ENCODE measurements at regions not wholly inside any gene's neighbourhood (a gene's known extent, or its start where the extent isn't known, plus 50 kb on each side); places are given as distances from the start of the nearest gene placed in this dataset.

DNA sequence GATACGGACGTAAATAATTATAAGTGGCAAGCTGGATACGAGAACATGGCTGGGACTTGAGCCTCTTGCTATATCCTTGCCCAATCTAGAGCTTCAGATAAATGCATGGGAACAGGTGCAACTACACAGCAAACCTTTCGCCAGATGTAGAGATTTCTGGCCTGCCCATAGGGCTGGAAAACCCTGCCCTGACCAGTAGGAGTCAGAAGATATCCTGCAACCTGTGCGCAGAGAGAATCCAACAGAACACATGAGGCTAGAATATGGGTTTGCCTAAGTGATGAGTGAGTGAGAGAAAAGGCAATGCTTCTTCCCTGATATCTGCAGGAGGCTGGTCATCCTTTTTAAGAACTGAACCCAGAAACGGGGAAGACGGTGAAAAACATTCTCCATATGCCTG, 805.3 kb upstream of the TENM3 start:
- H3K9me3 ChIP-seq (replicated peaks; ENCODE audit: control insufficient read depth, insufficient read depth, low read length), result no peaks in the 10 kb centered on the region
- H3K4me1 ChIP-seq (ENCODE audit: control insufficient read depth, insufficient read depth, low read length), result no peaks in the 10 kb centered on the region
- intact Hi-C loops (cut with micrococcal nuclease; ENCODE audit: unreplicated experiment), result no loop called here
- no peak overlapping the region for H3K4me3 ChIP-seq
- no peak overlapping the region for H3K4me2 ChIP-seq (ENCODE audit: control insufficient read depth, insufficient read depth)
- H3K79me2 ChIP-seq (ENCODE audit: control insufficient read depth, insufficient read depth, low read length), result no peaks in the 10 kb centered on the region
- H2AFZ ChIP-seq (ENCODE audit: control insufficient read depth, low read depth, low read length), result no peak overlapping the region
- POLR2A ChIA-PET, result no interaction called here
- no peak overlapping the region for H3K9ac ChIP-seq (ENCODE audit: control insufficient read depth, insufficient read depth, low read length)
- no peaks in the 10 kb centered on the region for H3K36me3 ChIP-seq (ENCODE audit: control insufficient read depth in 2 of 2, insufficient read depth in 2 of 2, low read length in 1 of 2)
- in situ Hi-C loops (cut with MboI), result no loop called here
- no TSS peak for BruUV-seq (replicated peaks)
- ATAC-seq (no peak), FAIRE-seq (no peak), DNase-seq (ENCODE audit: low read depth, low spot score) (no peak)
- TF ChIP-seq, protein P1, sequence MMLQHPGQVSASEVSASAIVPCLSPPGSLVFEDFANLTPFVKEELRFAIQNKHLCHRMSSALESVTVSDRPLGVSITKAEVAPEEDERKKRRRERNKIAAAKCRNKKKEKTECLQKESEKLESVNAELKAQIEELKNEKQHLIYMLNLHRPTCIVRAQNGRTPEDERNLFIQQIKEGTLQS (IDR thresholded peaks at IDR 0.05; ENCODE audit: borderline replicate concordance, extremely low read depth, low read depth, low read length), result no peak
- TF ChIP-seq IRF4 (IDR thresholded peaks at IDR 0.05; ENCODE audit: low read depth, low read length) (no peak), MYB (IDR thresholded peaks at IDR 0.05; ENCODE audit: borderline replicate concordance, low read depth, low read length) (no peak), MTA2 (IDR thresholded peaks at IDR 0.05; ENCODE audit: low read depth) (no peak), FOS (IDR thresholded peaks at IDR 0.05; ENCODE audit: borderline replicate concordance, extremely low read depth, insufficient read length) (no peak), NRF1 (conservative IDR thresholded peaks at IDR 0.05; ENCODE audit: low read depth, low read length) (no peak), NR2C2 (IDR thresholded peaks at IDR 0.05; ENCODE audit: borderline replicate concordance, control insufficient read depth, insufficient read length, low read depth) (no peak)
- SMC1A ChIA-PET (ENCODE audit: uncharacterized antibody, unreplicated experiment), result no interaction called here
- no peaks in the 10 kb centered on the region for H4K20me1 ChIP-seq (ENCODE audit: control insufficient read depth, insufficient read depth)
- RAD21 ChIA-PET (ENCODE audit: unreplicated experiment), result no interaction called here
- no peaks in the 10 kb centered on the region for H3K27me3 ChIP-seq (replicated peaks in 1 of 2; ENCODE audit: control insufficient read depth in 2 of 2, insufficient read depth in 2 of 2, low read length in 1 of 2)
- CTCF ChIA-PET, result no interaction called here
- 27% methylated on average over 7 of the region's 7 CpGs for WGBS (ENCODE audit: insufficient coverage, insufficient replicate concordance, low lambda C conversion rate, missing lambda C conversion rate)
- H3K27ac ChIP-seq (ENCODE audit: control insufficient read depth, insufficient read depth), result no peak overlapping the region

DNA sequence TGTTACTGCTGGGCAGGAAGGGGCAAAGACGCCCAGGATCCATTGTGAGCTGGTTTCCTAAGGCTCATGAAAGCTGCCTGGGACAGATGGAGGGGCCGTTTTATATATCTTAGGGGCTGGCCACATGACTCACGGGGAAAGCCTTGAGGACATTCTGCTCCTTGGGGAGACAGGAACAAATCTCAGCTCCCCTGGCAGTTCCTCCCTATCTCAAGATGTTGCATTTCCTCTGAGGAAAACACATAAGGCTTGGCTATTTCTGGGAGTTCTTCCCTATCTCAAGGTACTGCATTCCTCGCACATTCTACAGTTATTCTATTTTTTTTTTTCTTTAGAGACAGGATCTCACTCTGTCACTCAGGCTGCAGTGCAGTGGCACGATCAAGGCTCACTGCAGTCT, 804.6 kb upstream of the TENM3 start:
- intact Hi-C loops (cut with micrococcal nuclease; ENCODE audit: unreplicated experiment), result no loop called here
- in situ Hi-C loops (cut with MboI), result no loop called here
- BruUV-seq (replicated peaks), result no TSS peak
- TF ChIP-seq ZNF24 (IDR thresholded peaks at IDR 0.05) (no peak), TCF12 (IDR thresholded peaks at IDR 0.05; ENCODE audit: low read depth, low read length) (no peak), SMARCA5 (IDR thresholded peaks at IDR 0.05) (no peak)
- TF ChIP-seq, protein P2, sequence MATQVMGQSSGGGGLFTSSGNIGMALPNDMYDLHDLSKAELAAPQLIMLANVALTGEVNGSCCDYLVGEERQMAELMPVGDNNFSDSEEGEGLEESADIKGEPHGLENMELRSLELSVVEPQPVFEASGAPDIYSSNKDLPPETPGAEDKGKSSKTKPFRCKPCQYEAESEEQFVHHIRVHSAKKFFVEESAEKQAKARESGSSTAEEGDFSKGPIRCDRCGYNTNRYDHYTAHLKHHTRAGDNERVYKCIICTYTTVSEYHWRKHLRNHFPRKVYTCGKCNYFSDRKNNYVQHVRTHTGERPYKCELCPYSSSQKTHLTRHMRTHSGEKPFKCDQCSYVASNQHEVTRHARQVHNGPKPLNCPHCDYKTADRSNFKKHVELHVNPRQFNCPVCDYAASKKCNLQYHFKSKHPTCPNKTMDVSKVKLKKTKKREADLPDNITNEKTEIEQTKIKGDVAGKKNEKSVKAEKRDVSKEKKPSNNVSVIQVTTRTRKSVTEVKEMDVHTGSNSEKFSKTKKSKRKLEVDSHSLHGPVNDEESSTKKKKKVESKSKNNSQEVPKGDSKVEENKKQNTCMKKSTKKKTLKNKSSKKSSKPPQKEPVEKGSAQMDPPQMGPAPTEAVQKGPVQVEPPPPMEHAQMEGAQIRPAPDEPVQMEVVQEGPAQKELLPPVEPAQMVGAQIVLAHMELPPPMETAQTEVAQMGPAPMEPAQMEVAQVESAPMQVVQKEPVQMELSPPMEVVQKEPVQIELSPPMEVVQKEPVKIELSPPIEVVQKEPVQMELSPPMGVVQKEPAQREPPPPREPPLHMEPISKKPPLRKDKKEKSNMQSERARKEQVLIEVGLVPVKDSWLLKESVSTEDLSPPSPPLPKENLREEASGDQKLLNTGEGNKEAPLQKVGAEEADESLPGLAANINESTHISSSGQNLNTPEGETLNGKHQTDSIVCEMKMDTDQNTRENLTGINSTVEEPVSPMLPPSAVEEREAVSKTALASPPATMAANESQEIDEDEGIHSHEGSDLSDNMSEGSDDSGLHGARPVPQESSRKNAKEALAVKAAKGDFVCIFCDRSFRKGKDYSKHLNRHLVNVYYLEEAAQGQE (IDR thresholded peaks at IDR 0.05; ENCODE audit: low read depth, low read length), result no peak
- Histone ChIP-seq H3K9ac (ENCODE audit: control insufficient read depth, insufficient read depth, low read length) (no peak overlapping the region), H3K36me3 (ENCODE audit: control insufficient read depth in 2 of 2, insufficient read depth in 2 of 2, low read length in 1 of 2) (no peaks in the 10 kb centered on the region), H2AFZ (ENCODE audit: control insufficient read depth, low read depth, low read length) (no peak overlapping the region), H3K4me2 (ENCODE audit: control insufficient read depth, insufficient read depth) (no peak overlapping the region), H3K4me3 (no peak overlapping the region), H3K79me2 (ENCODE audit: control insufficient read depth, insufficient read depth, low read length) (no peaks in the 10 kb centered on the region), H3K27ac (ENCODE audit: control insufficient read depth, insufficient read depth) (no peak overlapping the region), H3K9me3 (replicated peaks; ENCODE audit: control insufficient read depth, insufficient read depth, low read length) (no peaks in the 10 kb centered on the region), H3K27me3 (replicated peaks in 1 of 2; ENCODE audit: control insufficient read depth in 2 of 2, insufficient read depth in 2 of 2, low read length in 1 of 2) (no peaks in the 10 kb centered on the region), H4K20me1 (ENCODE audit: control insufficient read depth, insufficient read depth) (no peaks in the 10 kb centered on the region), H3K4me1 (ENCODE audit: control insufficient read depth, insufficient read depth, low read length) (no peaks in the 10 kb centered on the region)
- CTCF ChIA-PET, result no interaction called here
- SMC1A ChIA-PET (ENCODE audit: uncharacterized antibody, unreplicated experiment), result no interaction called here
- ATAC-seq, result no peak
- no peak for FAIRE-seq
- no peak for DNase-seq (ENCODE audit: low read depth, low spot score)
- RAD21 ChIA-PET (ENCODE audit: unreplicated experiment), result no interaction called here
- 2% methylated on average over 5 of the region's 5 CpGs for WGBS (ENCODE audit: insufficient coverage, insufficient replicate concordance, low lambda C conversion rate, missing lambda C conversion rate)
- POLR2A ChIA-PET, result no interaction called here

Measured in GM12878 (cell line).